GM23338 (cell line): ENCODE measurements at regions not wholly inside any gene's neighbourhood (a gene's known extent, or its start where the extent isn't known, plus 50 kb on each side); places are given as distances from the start of the nearest gene placed in this dataset.

Experiments
- CREB1 ChIP-seq: fragments of 250-450 bp; sonication (Bioruptor Pico); IDR thresholded peaks from 2 replicates; pipeline ENCODE4 v1.5.0; 2020; ENCODE audit warnings: low read depth, mild to moderate bottlenecking, moderate library complexity
- CTCF ChIP-seq, 2 experiments: fragments of 200-600 bp in 1 of 2; sonication (generic) in 1 of 2; conservative IDR thresholded peaks; 2 replicates each; pipeline versions ENCODE4 v1.5.1 to v1.6.1; 2016 to 2017; ENCODE audit warnings: antibody characterized with exemption in 2 of 2, low read depth in 2 of 2, mild to moderate bottlenecking in 2 of 2, moderate library complexity in 1 of 2
- ETS1 ChIP-seq: IDR thresholded peaks from 2 replicates; pipeline ENCODE4 v1.6.1; 2016; ENCODE audit warnings: antibody characterized with exemption
- EZH2 ChIP-seq: fragments of 200-600 bp; sonication (generic); IDR thresholded peaks from one replicate; pipeline ENCODE4 v1.8.0; 2017; ENCODE audit warnings: antibody characterized with exemption, mild to moderate bottlenecking, low read depth; ENCODE audit not compliant: unreplicated experiment
- EZH2phosphoT487 ChIP-seq: fragments of 200-600 bp; sonication (generic); IDR thresholded peaks from one replicate; pipeline ENCODE4 v1.8.1; 2018; ENCODE audit warnings: antibody characterized with exemption; ENCODE audit not compliant: unreplicated experiment
- JUNB ChIP-seq: IDR thresholded peaks from one replicate; pipeline ENCODE4 v1.6.1; 2016; ENCODE audit warnings: antibody characterized with exemption; ENCODE audit not compliant: unreplicated experiment
- POLR2AphosphoS5 ChIP-seq: IDR thresholded peaks from 2 replicates; pipeline ENCODE4 v1.6.1; 2016; ENCODE audit warnings: antibody characterized with exemption, low read depth
- REST ChIP-seq: IDR thresholded peaks from one replicate; pipeline ENCODE4 v1.6.1; 2018; ENCODE audit warnings: antibody characterized with exemption; ENCODE audit not compliant: unreplicated experiment
- STAT1 ChIP-seq: IDR thresholded peaks from one replicate; pipeline ENCODE4 v1.6.1; 2016; ENCODE audit warnings: antibody characterized with exemption; ENCODE audit not compliant: unreplicated experiment
- ZNF114 ChIP-seq: fragments of 250-450 bp; sonication (Bioruptor Pico); IDR thresholded peaks from 2 replicates; pipeline ENCODE4 v1.5.0; 2020; ENCODE audit warnings: mild to moderate bottlenecking, moderate library complexity

GRCh38 chr10:59561477-59562121, 148.1 kb downstream of the SLC16A9 start:
- TF ChIP-seq CTCF (conservative IDR thresholded peaks at IDR 0.05; ENCODE audit: low read depth in 2 of 2): no peak
- TF ChIP-seq EZH2: no peak
- TF ChIP-seq JUNB: no peak
- TF ChIP-seq POLR2AphosphoS5: no peak
- no peak for TF ChIP-seq ETS1
- no peak for TF ChIP-seq CREB1 (CRISPR knock-in tag)
- TF ChIP-seq REST: no peak
- no peak for TF ChIP-seq EZH2phosphoT487
- no peak for TF ChIP-seq ZNF114 (CRISPR knock-in tag)
- no peak for TF ChIP-seq STAT1
